Psoas muscle (tissue), 6 donors: ENCODE measurements at regions not wholly inside any gene's neighbourhood (a gene's known extent, or its start where the extent isn't known, plus 50 kb on each side); places are given as distances from the start of the nearest gene placed in this dataset.

Experiments
- ATAC-seq, 4 donors: fragments of 200-7000 bp; cut with Tn5 transposase; one replicate each; pipeline ENCODE4 v1.9.1; 2020; ENCODE audit warnings: moderate library complexity in 3 of 4, mild to moderate bottlenecking in 2 of 4
- DNase-seq, 2 donors: peaks; one replicate each; pipeline ENCODE4 v3.0.0-alpha.2; 2020
- H3K27ac ChIP-seq: fragments of 200-600 bp; one replicate; pipeline ENCODE4 v1.8.0; 2022
- H3K27me3 ChIP-seq, 3 donors: fragments of 200-600 bp in 1 of 3; one replicate each; pipeline versions ENCODE4 v1.6.1 to v1.8.0; 2013 to 2022; ENCODE audit warnings: low read length in 2 of 3, mild to moderate bottlenecking in 2 of 3, moderate library complexity in 1 of 3; ENCODE audit not compliant: insufficient read depth in 3 of 3
- H3K36me3 ChIP-seq, 2 donors: fragments of 200-600 bp in 1 of 2; one replicate each; pipeline versions ENCODE4 v1.6.1 to v1.8.0; 2013 to 2022; ENCODE audit warnings: low read depth in 1 of 2, mild to moderate bottlenecking in 1 of 2, moderate library complexity in 1 of 2; ENCODE audit not compliant: insufficient read depth in 1 of 2
- H3K4me1 ChIP-seq: fragments of 200-600 bp; one replicate; pipeline ENCODE4 v1.8.0; 2022
- H3K4me3 ChIP-seq: fragments of 200-600 bp; one replicate; pipeline ENCODE4 v1.8.0; 2022; ENCODE audit warnings: mild to moderate bottlenecking
- H3K9me3 ChIP-seq: fragments of 200-600 bp; one replicate; pipeline ENCODE4 v1.8.0; 2022
- CTCF ChIP-seq: fragments of 200-600 bp; IDR thresholded peaks from one replicate; pipeline ENCODE4 v1.8.0; 2022; ENCODE audit warnings: antibody characterized with exemption
- intact Hi-C, 2 donors: fragments of 100-400 bp; cut with DNase I; formaldehyde crosslinking; loops; one replicate each; pipeline versions ENCODE4 v1.11.0 to v1.14.2; 2022
- donor health status: healthy with polysubstance abuse.
- donor health status: DM: no; HTN: no; CAD: no; lungs with moderate emphysema.
- donor health status: healthy.
- donor health status: DM: yes; HTN: yes; CAD: no.
- donor health status: DM: no; HTN: no; CAD: no.
- donor health status: DM: yes; HTN: yes; CAD: no.

- DNase-seq = no peak
- no peak overlapping the region for H3K27ac ChIP-seq
- no peaks in the 10 kb centered on the region for H3K9me3 ChIP-seq
- ATAC-seq = no peak
- H3K27me3 ChIP-seq = no peaks in the 10 kb centered on the region
- no peak overlapping the region for H3K4me3 ChIP-seq
- TF ChIP-seq CTCF = no peak
- no peaks in the 10 kb centered on the region for H3K36me3 ChIP-seq
- intact Hi-C loops = no loop called here
- H3K4me1 ChIP-seq = no peaks in the 10 kb centered on the region
Measured at GRCh38 chr1:107004421-107004820, 52.1 kb upstream of the PRMT6 start.
